HFFc6 (cell line): ENCODE measurements at regions not wholly inside any gene's neighbourhood (a gene's known extent, or its start where the extent isn't known, plus 50 kb on each side); places are given as distances from the start of the nearest gene placed in this dataset.
"Not testable (repeated sequence)": the region's sequence is repeated elsewhere in the genome, so short reads cannot be mapped to it uniquely, and the experiment has no call there.

ENCODE experiments used
- DNase-seq: peaks from one replicate; pipeline ENCODE4 v3.0.0-alpha.2; 2018
- H3K27ac Mint-ChIP-seq: 2 replicates; pipeline ENCODE4 v1.8.0; 2020; ENCODE audit warnings: mild to moderate bottlenecking, mixed read lengths
- H3K27me3 Mint-ChIP-seq: 2 replicates; pipeline ENCODE4 v1.8.0; 2021; ENCODE audit warnings: mild to moderate bottlenecking, moderate library complexity, mixed read lengths; ENCODE audit not compliant: insufficient read depth
- H3K36me3 Mint-ChIP-seq: 2 replicates; pipeline ENCODE4 v1.8.0; 2021; ENCODE audit warnings: low read depth, mixed read lengths
- H3K4me1 Mint-ChIP-seq: 2 replicates; pipeline ENCODE4 v1.8.0; 2020; ENCODE audit warnings: low read depth, mixed read lengths
- H3K4me3 Mint-ChIP-seq: 2 replicates; pipeline ENCODE4 v1.8.0; 2020; ENCODE audit warnings: mild to moderate bottlenecking, moderate library complexity, mixed read lengths
- H3K9me3 Mint-ChIP-seq: 2 replicates; pipeline ENCODE4 v1.8.0; 2020; ENCODE audit warnings: mild to moderate bottlenecking, mixed read lengths
- CTCF ChIP-seq: fragments of 200-600 bp; sonication (generic); IDR thresholded peaks from 2 replicates; pipeline ENCODE4 v1.5.0; 2021; ENCODE audit warnings: antibody characterized with exemption, mild to moderate bottlenecking

- no peak for DNase-seq
- Mint-ChIP-seq H3K27ac (no peak overlapping the region), H3K9me3 (peaks cover 29% of the 10 kb centered on the region), H3K36me3 (no peaks in the 10 kb centered on the region), H3K4me1 (no peaks in the 10 kb centered on the region), H3K4me3 (no peak overlapping the region), H3K27me3 (no peaks in the 10 kb centered on the region)
- no peak for TF ChIP-seq CTCF
Observed at GRCh38 chr3:22856811-22857210, 346.3 kb upstream of the UBE2E2 start.

- no peak for TF ChIP-seq CTCF
- Mint-ChIP-seq H3K9me3 (peaks cover 23% of the 10 kb centered on the region), H3K36me3 (no peaks in the 10 kb centered on the region), H3K4me1 (no peaks in the 10 kb centered on the region), H3K4me3 (no peak overlapping the region), H3K27ac (no peak overlapping the region), H3K27me3 (no peaks in the 10 kb centered on the region)
- DNase-seq, result no peak
Observed at GRCh38 chr3:22858486-22858885, 344.6 kb upstream of the UBE2E2 start.

- Mint-ChIP-seq H3K4me1 (no peaks in the 10 kb centered on the region), H3K27me3 (no peaks in the 10 kb centered on the region), H3K27ac (no peak overlapping the region), H3K9me3 (peaks cover 34% of the 10 kb centered on the region), H3K4me3 (no peak overlapping the region), H3K36me3 (no peaks in the 10 kb centered on the region)
- no peak for TF ChIP-seq CTCF
- no peak for DNase-seq
Observed at GRCh38 chr3:22859618-22860017, 343.5 kb upstream of the UBE2E2 start.

- DNase-seq, result no peak
- Mint-ChIP-seq H3K4me1 (no peaks in the 10 kb centered on the region), H3K27ac (no peak overlapping the region), H3K36me3 (no peaks in the 10 kb centered on the region), H3K27me3 (no peaks in the 10 kb centered on the region), H3K9me3 (peaks cover 32% of the 10 kb centered on the region), H3K4me3 (no peak overlapping the region)
- TF ChIP-seq CTCF, result no peak
Observed at GRCh38 chr3:22861426-22861825, 341.7 kb upstream of the UBE2E2 start.

- Mint-ChIP-seq H3K9me3 (peaks cover 33% of the 10 kb centered on the region), H3K4me1 (no peaks in the 10 kb centered on the region), H3K27me3 (no peaks in the 10 kb centered on the region), H3K27ac (no peak overlapping the region), H3K4me3 (no peak overlapping the region), H3K36me3 (no peaks in the 10 kb centered on the region)
- no peak for TF ChIP-seq CTCF
- no peak for DNase-seq
Observed at GRCh38 chr3:22862111-22862510, 341.0 kb upstream of the UBE2E2 start.

GRCh38 chr3:22882834-22883233 is 320.3 kb upstream of the UBE2E2 start:
- not testable (repeated sequence) for H3K36me3 Mint-ChIP-seq

More at GRCh38 chr3:22882834-22883233, 320.3 kb upstream of the UBE2E2 start:
- not testable (repeated sequence) for H3K27ac Mint-ChIP-seq, H3K4me1 Mint-ChIP-seq, DNase-seq, H3K4me3 Mint-ChIP-seq, H3K27me3 Mint-ChIP-seq, H3K9me3 Mint-ChIP-seq
